ENCODE measurements at regions not wholly inside any gene's neighbourhood (a gene's known extent, or its start where the extent isn't known, plus 50 kb on each side); places are given as distances from the start of the nearest gene placed in this dataset.

DNA sequence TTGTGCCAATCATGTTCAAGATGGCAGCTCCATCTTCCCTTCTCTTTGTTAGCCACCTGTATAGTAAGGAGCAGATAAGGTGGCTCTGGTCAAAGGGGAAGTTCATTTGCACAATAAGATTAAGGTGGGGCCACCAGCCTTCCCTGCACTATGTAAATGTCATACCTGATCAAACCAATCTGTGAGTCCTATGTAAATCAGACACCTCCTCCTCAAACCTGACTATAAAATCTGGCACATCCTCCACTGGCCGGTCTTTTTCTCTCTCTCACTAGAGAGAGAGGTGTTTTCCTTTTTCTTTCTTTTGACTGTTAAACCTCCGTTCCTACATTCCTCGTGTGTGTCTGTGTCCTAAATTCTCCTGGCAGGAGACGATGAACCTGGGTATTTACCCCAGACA lies 572.5 kb upstream of the AADAT start:
- no peak for DNase-seq (ENCODE audit: low read depth in 1 of 2, low spot score in 1 of 2)
- Histone ChIP-seq H3K4me3 (replicated peaks; ENCODE audit: insufficient read depth, low read length) (no peak overlapping the region), H3K27me3 (ENCODE audit: insufficient read depth, poor library complexity, severe bottlenecking) (no peaks in the 10 kb centered on the region), H3K27ac (replicated peaks) (no peak overlapping the region)
- TF ChIP-seq GABPA (IDR thresholded peaks at IDR 0.05; ENCODE audit: low read depth) (no peak), POLR2AphosphoS5 (IDR thresholded peaks at IDR 0.05; ENCODE audit: low read depth) (no peak), SPI1 (IDR thresholded peaks at IDR 0.05; ENCODE audit: borderline replicate concordance, low read depth) (no peak)
- TF ChIP-seq, protein P1, sequence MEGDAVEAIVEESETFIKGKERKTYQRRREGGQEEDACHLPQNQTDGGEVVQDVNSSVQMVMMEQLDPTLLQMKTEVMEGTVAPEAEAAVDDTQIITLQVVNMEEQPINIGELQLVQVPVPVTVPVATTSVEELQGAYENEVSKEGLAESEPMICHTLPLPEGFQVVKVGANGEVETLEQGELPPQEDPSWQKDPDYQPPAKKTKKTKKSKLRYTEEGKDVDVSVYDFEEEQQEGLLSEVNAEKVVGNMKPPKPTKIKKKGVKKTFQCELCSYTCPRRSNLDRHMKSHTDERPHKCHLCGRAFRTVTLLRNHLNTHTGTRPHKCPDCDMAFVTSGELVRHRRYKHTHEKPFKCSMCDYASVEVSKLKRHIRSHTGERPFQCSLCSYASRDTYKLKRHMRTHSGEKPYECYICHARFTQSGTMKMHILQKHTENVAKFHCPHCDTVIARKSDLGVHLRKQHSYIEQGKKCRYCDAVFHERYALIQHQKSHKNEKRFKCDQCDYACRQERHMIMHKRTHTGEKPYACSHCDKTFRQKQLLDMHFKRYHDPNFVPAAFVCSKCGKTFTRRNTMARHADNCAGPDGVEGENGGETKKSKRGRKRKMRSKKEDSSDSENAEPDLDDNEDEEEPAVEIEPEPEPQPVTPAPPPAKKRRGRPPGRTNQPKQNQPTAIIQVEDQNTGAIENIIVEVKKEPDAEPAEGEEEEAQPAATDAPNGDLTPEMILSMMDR (IDR thresholded peaks at IDR 0.05; ENCODE audit: insufficient read depth, low read length), result no peak
- TF ChIP-seq, protein P2, sequence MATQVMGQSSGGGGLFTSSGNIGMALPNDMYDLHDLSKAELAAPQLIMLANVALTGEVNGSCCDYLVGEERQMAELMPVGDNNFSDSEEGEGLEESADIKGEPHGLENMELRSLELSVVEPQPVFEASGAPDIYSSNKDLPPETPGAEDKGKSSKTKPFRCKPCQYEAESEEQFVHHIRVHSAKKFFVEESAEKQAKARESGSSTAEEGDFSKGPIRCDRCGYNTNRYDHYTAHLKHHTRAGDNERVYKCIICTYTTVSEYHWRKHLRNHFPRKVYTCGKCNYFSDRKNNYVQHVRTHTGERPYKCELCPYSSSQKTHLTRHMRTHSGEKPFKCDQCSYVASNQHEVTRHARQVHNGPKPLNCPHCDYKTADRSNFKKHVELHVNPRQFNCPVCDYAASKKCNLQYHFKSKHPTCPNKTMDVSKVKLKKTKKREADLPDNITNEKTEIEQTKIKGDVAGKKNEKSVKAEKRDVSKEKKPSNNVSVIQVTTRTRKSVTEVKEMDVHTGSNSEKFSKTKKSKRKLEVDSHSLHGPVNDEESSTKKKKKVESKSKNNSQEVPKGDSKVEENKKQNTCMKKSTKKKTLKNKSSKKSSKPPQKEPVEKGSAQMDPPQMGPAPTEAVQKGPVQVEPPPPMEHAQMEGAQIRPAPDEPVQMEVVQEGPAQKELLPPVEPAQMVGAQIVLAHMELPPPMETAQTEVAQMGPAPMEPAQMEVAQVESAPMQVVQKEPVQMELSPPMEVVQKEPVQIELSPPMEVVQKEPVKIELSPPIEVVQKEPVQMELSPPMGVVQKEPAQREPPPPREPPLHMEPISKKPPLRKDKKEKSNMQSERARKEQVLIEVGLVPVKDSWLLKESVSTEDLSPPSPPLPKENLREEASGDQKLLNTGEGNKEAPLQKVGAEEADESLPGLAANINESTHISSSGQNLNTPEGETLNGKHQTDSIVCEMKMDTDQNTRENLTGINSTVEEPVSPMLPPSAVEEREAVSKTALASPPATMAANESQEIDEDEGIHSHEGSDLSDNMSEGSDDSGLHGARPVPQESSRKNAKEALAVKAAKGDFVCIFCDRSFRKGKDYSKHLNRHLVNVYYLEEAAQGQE (IDR thresholded peaks at IDR 0.05; ENCODE audit: insufficient replicate concordance, low read depth), result no peak

DNA sequence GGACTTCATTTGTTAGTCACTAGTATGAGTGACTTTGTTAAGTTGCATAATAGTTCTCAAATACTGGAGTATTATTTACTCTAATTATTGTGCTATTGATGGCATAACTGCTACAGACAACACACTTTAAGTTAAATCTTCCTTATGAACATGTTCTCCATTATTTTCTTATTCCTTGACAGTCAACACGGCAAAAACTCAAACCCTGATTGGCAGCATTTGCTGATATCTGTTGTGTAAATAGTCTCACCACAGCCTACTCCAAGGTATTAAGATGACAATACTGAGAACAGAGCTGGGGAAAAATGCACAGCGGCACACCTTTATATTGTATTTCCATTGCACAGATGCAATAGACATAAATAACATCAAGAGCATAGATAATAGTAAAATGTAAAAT lies 568.0 kb upstream of the AADAT start:
- no peak for DNase-seq (ENCODE audit: low read depth in 1 of 2, low spot score in 1 of 2)
- no peak overlapping the region for H3K4me3 ChIP-seq (replicated peaks; ENCODE audit: insufficient read depth, low read length)
- H3K27me3 ChIP-seq (ENCODE audit: insufficient read depth, poor library complexity, severe bottlenecking), result no peaks in the 10 kb centered on the region
- no peak overlapping the region for H3K27ac ChIP-seq (replicated peaks)
- TF ChIP-seq, protein P1 (IDR thresholded peaks at IDR 0.05; ENCODE audit: insufficient read depth, low read length), result no peak
- TF ChIP-seq POLR2AphosphoS5 (IDR thresholded peaks at IDR 0.05; ENCODE audit: low read depth) (no peak), GABPA (IDR thresholded peaks at IDR 0.05; ENCODE audit: low read depth) (no peak), SPI1 (IDR thresholded peaks at IDR 0.05; ENCODE audit: borderline replicate concordance, low read depth) (no peak)
- TF ChIP-seq, protein P2 (IDR thresholded peaks at IDR 0.05; ENCODE audit: insufficient replicate concordance, low read depth), result no peak

DNA sequence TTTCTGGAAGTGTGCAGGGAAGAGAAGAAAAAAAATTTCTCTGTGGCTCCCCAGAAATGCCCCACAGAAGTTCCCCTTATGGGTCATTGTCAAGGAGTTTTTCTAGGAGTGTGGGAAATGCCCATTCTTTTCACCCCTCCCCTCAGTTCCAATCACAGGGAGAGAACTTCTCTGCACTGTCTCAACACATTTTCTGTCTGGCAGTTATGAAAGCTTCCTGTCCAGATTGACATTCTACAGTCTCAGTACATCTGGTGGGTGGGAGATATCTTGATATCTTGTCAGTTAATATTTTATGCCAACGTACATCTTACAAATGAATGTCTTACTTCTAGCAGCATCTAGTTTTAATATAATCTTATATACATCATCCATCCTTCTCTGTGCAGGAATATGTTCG lies 566.8 kb upstream of the AADAT start:
- Histone ChIP-seq H3K4me3 (replicated peaks; ENCODE audit: insufficient read depth, low read length) (no peak overlapping the region), H3K27ac (replicated peaks) (no peak overlapping the region), H3K27me3 (ENCODE audit: insufficient read depth, poor library complexity, severe bottlenecking) (no peaks in the 10 kb centered on the region)
- DNase-seq (ENCODE audit: low read depth in 1 of 2, low spot score in 1 of 2), result no peak
- TF ChIP-seq, protein P2 (IDR thresholded peaks at IDR 0.05; ENCODE audit: insufficient replicate concordance, low read depth), result no peak
- TF ChIP-seq GABPA (IDR thresholded peaks at IDR 0.05; ENCODE audit: low read depth) (no peak), SPI1 (IDR thresholded peaks at IDR 0.05; ENCODE audit: borderline replicate concordance, low read depth) (no peak), POLR2AphosphoS5 (IDR thresholded peaks at IDR 0.05; ENCODE audit: low read depth) (no peak)
- TF ChIP-seq, protein P1 (IDR thresholded peaks at IDR 0.05; ENCODE audit: insufficient read depth, low read length), result no peak

Data from HL-60 (cell line).